ENCODE measurements at regions not wholly inside any gene's neighbourhood (a gene's known extent, or its start where the extent isn't known, plus 50 kb on each side); places are given as distances from the start of the nearest gene placed in this dataset.
"Not testable (repeated sequence)": the region's sequence is repeated elsewhere in the genome, so short reads cannot be mapped to it uniquely, and the experiment has no call there.

DNA sequence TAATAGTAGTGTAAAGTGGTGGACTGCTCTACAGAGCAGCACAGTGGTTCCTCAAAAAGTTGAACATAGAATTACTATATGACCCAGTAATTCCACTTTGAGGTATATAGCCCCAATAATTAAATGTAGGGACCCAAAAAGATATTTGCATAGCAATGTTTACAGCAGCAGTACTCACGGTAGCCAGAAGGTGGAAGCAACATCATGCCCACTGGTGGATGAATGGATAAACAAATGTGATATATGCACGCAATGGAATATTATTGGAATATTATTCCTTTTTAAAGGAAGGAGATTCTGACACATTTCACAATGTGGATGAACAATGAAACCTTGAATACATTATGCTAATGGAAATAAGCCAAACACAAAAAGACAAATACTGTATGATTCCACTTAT, 121.4 kb downstream of the POTEM start:
- not testable (repeated sequence) for H3K4me3 ChIP-seq (ENCODE audit: low read length in 2 of 2); H3K4me1 ChIP-seq (ENCODE audit: control insufficient read depth in 2 of 2, insufficient read depth in 1 of 2, low read depth in 1 of 2, low read length in 2 of 2); H3K4me2 ChIP-seq (ENCODE audit: insufficient read depth, low read length, poor library complexity, severe bottlenecking); H2BK5ac ChIP-seq (ENCODE audit: low read length); H2AK5ac ChIP-seq (ENCODE audit: low read depth, low read length); H2AFZ ChIP-seq (ENCODE audit: low read length); H3K18ac ChIP-seq (ENCODE audit: low read length); H3K27ac ChIP-seq (replicated peaks; ENCODE audit: low read length); H2BK120ac ChIP-seq (ENCODE audit: low read depth, low read length); H3K9me3 ChIP-seq (replicated peaks in 1 of 2; ENCODE audit: control insufficient read depth in 2 of 2, insufficient read depth in 1 of 2, low read depth in 1 of 2, low read length in 2 of 2); H4K91ac ChIP-seq (ENCODE audit: low read depth, low read length, poor library complexity); H2BK12ac ChIP-seq (ENCODE audit: low read length); H3K27me3 ChIP-seq (ENCODE audit: control insufficient read depth in 3 of 3, insufficient read depth in 3 of 3, low read depth in 1 of 3, low read length in 3 of 3); H4K8ac ChIP-seq (ENCODE audit: low read depth, low read length); H3K79me1 ChIP-seq (ENCODE audit: low read depth, low read length); H3K36me3 ChIP-seq (replicated peaks in 1 of 2; ENCODE audit: control insufficient read depth in 2 of 2, insufficient read depth in 2 of 2, low read length in 2 of 2); H2BK15ac ChIP-seq (ENCODE audit: low read length); H3K4ac ChIP-seq (ENCODE audit: low read length); DNase-seq (ENCODE audit: low spot score); H3K23ac ChIP-seq (ENCODE audit: low read depth, low read length, poor library complexity); H3K9ac ChIP-seq (ENCODE audit: low read depth, low read length, poor library complexity); H3K14ac ChIP-seq (ENCODE audit: low read length)
- WGBS, 2 donors (ENCODE audit: extremely low coverage in 2 of 2, insufficient read length in 2 of 2, insufficient replicate concordance in 1 of 2) = no CpG with 5 or more reads among the region's 2 CpGs

DNA sequence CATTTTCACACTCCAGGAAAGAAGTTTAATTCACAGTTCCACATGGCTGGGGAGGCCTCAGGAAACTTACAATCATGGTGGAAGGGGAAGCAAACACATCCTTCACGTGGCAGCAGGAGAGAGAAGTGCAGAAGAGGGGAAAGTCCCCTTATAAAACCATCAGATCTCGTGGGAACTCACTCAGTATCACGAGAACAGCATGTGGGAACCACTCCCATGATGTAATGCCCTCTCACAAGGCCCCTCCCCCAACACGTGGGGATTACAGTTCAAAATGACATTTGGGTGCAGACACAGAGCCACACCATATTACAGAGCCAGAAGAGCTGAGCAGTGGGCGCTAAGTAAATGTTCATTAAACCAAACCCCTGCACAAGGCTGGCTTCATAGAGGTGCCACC, 126.0 kb downstream of the POTEM start:
- not testable (repeated sequence) for H3K18ac ChIP-seq (ENCODE audit: low read length); H3K36me3 ChIP-seq (replicated peaks in 1 of 2; ENCODE audit: control insufficient read depth in 2 of 2, insufficient read depth in 2 of 2, low read length in 2 of 2); H2AFZ ChIP-seq (ENCODE audit: low read length); H3K79me1 ChIP-seq (ENCODE audit: low read depth, low read length); H3K9me3 ChIP-seq (replicated peaks in 1 of 2; ENCODE audit: control insufficient read depth in 2 of 2, insufficient read depth in 1 of 2, low read depth in 1 of 2, low read length in 2 of 2); H4K91ac ChIP-seq (ENCODE audit: low read depth, low read length, poor library complexity); DNase-seq (ENCODE audit: low spot score); H3K27ac ChIP-seq (replicated peaks; ENCODE audit: low read length); H2BK120ac ChIP-seq (ENCODE audit: low read depth, low read length); H3K9ac ChIP-seq (ENCODE audit: low read depth, low read length, poor library complexity); H3K4ac ChIP-seq (ENCODE audit: low read length); H2BK12ac ChIP-seq (ENCODE audit: low read length); H3K14ac ChIP-seq (ENCODE audit: low read length); H2AK5ac ChIP-seq (ENCODE audit: low read depth, low read length); H3K4me1 ChIP-seq (ENCODE audit: control insufficient read depth in 2 of 2, insufficient read depth in 1 of 2, low read depth in 1 of 2, low read length in 2 of 2); H3K4me3 ChIP-seq (ENCODE audit: low read length in 2 of 2); H3K4me2 ChIP-seq (ENCODE audit: insufficient read depth, low read length, poor library complexity, severe bottlenecking); H2BK15ac ChIP-seq (ENCODE audit: low read length); H3K23ac ChIP-seq (ENCODE audit: low read depth, low read length, poor library complexity); H2BK5ac ChIP-seq (ENCODE audit: low read length); H3K27me3 ChIP-seq (ENCODE audit: control insufficient read depth in 3 of 3, insufficient read depth in 3 of 3, low read depth in 1 of 3, low read length in 3 of 3); H4K8ac ChIP-seq (ENCODE audit: low read depth, low read length)
- no CpG with 5 or more reads among the region's 5 CpGs for WGBS, 2 donors (ENCODE audit: extremely low coverage in 2 of 2, insufficient read length in 2 of 2, insufficient replicate concordance in 1 of 2)

DNA sequence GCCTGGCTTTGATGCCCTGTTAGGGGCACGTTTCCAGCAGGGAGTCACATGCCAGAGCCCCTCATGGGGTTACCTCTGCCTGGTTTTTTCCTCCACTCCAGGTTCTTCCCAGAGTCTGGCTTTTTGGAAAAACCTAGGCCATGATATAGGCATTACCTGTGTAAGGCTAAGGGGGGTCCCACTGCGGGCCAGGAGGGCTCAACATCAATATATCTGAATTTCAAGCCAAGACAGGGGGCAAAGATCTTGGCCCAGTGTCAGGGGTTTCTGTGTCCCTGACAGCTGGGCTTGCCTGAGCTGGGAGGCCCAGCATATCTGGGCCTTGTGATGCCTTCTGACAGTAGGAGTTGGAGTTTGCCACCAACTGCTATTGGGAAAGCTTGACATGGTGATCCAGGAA, 127.5 kb downstream of the POTEM start:
- H3K27ac ChIP-seq (replicated peaks; ENCODE audit: low read length); H3K27me3 ChIP-seq (ENCODE audit: control insufficient read depth in 3 of 3, insufficient read depth in 3 of 3, low read depth in 1 of 3, low read length in 3 of 3); H4K8ac ChIP-seq (ENCODE audit: low read depth, low read length); H2AFZ ChIP-seq (ENCODE audit: low read length); H3K9ac ChIP-seq (ENCODE audit: low read depth, low read length, poor library complexity); H3K14ac ChIP-seq (ENCODE audit: low read length); DNase-seq (ENCODE audit: low spot score); H2BK5ac ChIP-seq (ENCODE audit: low read length); H2AK5ac ChIP-seq (ENCODE audit: low read depth, low read length); H3K23ac ChIP-seq (ENCODE audit: low read depth, low read length, poor library complexity); H3K9me3 ChIP-seq (replicated peaks in 1 of 2; ENCODE audit: control insufficient read depth in 2 of 2, insufficient read depth in 1 of 2, low read depth in 1 of 2, low read length in 2 of 2); H3K36me3 ChIP-seq (replicated peaks in 1 of 2; ENCODE audit: control insufficient read depth in 2 of 2, insufficient read depth in 2 of 2, low read length in 2 of 2); H2BK120ac ChIP-seq (ENCODE audit: low read depth, low read length); H2BK12ac ChIP-seq (ENCODE audit: low read length); H3K4me3 ChIP-seq (ENCODE audit: low read length in 2 of 2); H3K4me2 ChIP-seq (ENCODE audit: insufficient read depth, low read length, poor library complexity, severe bottlenecking); H3K4ac ChIP-seq (ENCODE audit: low read length); H3K4me1 ChIP-seq (ENCODE audit: control insufficient read depth in 2 of 2, insufficient read depth in 1 of 2, low read depth in 1 of 2, low read length in 2 of 2); H4K91ac ChIP-seq (ENCODE audit: low read depth, low read length, poor library complexity); H2BK15ac ChIP-seq (ENCODE audit: low read length); H3K18ac ChIP-seq (ENCODE audit: low read length); H3K79me1 ChIP-seq (ENCODE audit: low read depth, low read length): not testable (repeated sequence)
- no CpG with 5 or more reads among the region's 2 CpGs for WGBS, 2 donors (ENCODE audit: extremely low coverage in 2 of 2, insufficient read length in 2 of 2, insufficient replicate concordance in 1 of 2)

DNA sequence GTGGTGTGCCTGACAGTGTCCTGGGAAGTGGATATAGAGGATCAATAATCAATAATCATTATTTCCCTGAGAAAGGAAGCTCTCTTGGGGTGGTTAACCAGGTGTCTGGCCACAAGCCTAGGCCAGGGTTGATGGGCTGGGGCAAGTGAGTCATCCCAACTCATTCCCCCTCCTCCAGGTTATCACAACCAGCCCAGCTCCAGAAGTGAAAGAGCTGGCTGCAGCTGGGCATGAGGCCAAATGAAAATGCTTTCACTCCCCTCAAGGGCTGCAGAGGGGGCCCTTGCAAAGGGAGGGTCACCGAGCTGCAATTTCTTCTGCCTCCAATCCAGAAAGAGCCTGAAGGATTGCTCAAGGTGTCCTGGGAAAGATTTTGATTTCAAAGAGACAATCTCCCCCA, 127.9 kb downstream of the POTEM start:
- not testable (repeated sequence) for H2BK120ac ChIP-seq (ENCODE audit: low read depth, low read length); H3K27me3 ChIP-seq (ENCODE audit: control insufficient read depth in 3 of 3, insufficient read depth in 3 of 3, low read depth in 1 of 3, low read length in 3 of 3); H2AK5ac ChIP-seq (ENCODE audit: low read depth, low read length); H3K36me3 ChIP-seq (replicated peaks in 1 of 2; ENCODE audit: control insufficient read depth in 2 of 2, insufficient read depth in 2 of 2, low read length in 2 of 2); H3K27ac ChIP-seq (replicated peaks; ENCODE audit: low read length); H3K18ac ChIP-seq (ENCODE audit: low read length); H3K4ac ChIP-seq (ENCODE audit: low read length); H4K8ac ChIP-seq (ENCODE audit: low read depth, low read length); H3K4me1 ChIP-seq (ENCODE audit: control insufficient read depth in 2 of 2, insufficient read depth in 1 of 2, low read depth in 1 of 2, low read length in 2 of 2); H2BK12ac ChIP-seq (ENCODE audit: low read length); H2BK5ac ChIP-seq (ENCODE audit: low read length); H3K79me1 ChIP-seq (ENCODE audit: low read depth, low read length); H3K4me2 ChIP-seq (ENCODE audit: insufficient read depth, low read length, poor library complexity, severe bottlenecking); DNase-seq (ENCODE audit: low spot score); H3K9ac ChIP-seq (ENCODE audit: low read depth, low read length, poor library complexity); H2AFZ ChIP-seq (ENCODE audit: low read length); H3K9me3 ChIP-seq (replicated peaks in 1 of 2; ENCODE audit: control insufficient read depth in 2 of 2, insufficient read depth in 1 of 2, low read depth in 1 of 2, low read length in 2 of 2); H3K23ac ChIP-seq (ENCODE audit: low read depth, low read length, poor library complexity); H3K4me3 ChIP-seq (ENCODE audit: low read length in 2 of 2); H3K14ac ChIP-seq (ENCODE audit: low read length); H4K91ac ChIP-seq (ENCODE audit: low read depth, low read length, poor library complexity); H2BK15ac ChIP-seq (ENCODE audit: low read length)
- no CpG with 5 or more reads among the region's 1 CpG for WGBS, 2 donors (ENCODE audit: extremely low coverage in 2 of 2, insufficient read length in 2 of 2, insufficient replicate concordance in 1 of 2)
